PC-3 (cell line): ENCODE measurements at regions not wholly inside any gene's neighbourhood (a gene's known extent, or its start where the extent isn't known, plus 50 kb on each side); places are given as distances from the start of the nearest gene placed in this dataset.

Experiments
- CTCF ChIP-seq: fragments of 300-600 bp; sonication (generic); conservative IDR thresholded peaks from 2 replicates; pipeline ENCODE4 v1.5.1; 2017; ENCODE audit warnings: antibody characterized with exemption, low read depth, mild to moderate bottlenecking, low read length
- EZH2 ChIP-seq: fragments of 300-600 bp; sonication (generic); IDR thresholded peaks from one replicate; pipeline ENCODE4 v1.6.1; 2017; ENCODE audit warnings: antibody characterized with exemption, mild to moderate bottlenecking, low read length; ENCODE audit not compliant: unreplicated experiment

- no peak for TF ChIP-seq EZH2
- no peak for TF ChIP-seq CTCF
Observed at GRCh38 chr4:164695650-164696049, 58.3 kb upstream of the SMIM31 start.
